H9 (cell line): ENCODE measurements at regions not wholly inside any gene's neighbourhood (a gene's known extent, or its start where the extent isn't known, plus 50 kb on each side); places are given as distances from the start of the nearest gene placed in this dataset.

ENCODE experiments used
- DNase-seq: peaks from one replicate; pipeline ENCODE4 v3.0.0-alpha.2; 2017
- H2AFZ ChIP-seq: one replicate; pipeline ENCODE4 v1.6.1; 2013; ENCODE audit warnings: mild to moderate bottlenecking, low read length, control low read depth, moderate library complexity
- H2AK5ac ChIP-seq: 2 replicates; pipeline ENCODE4 v1.6.1; 2013; ENCODE audit warnings: low read length, control low read depth, mixed read lengths; ENCODE audit not compliant: insufficient read length
- H2BK120ac ChIP-seq: one replicate; pipeline ENCODE4 v1.6.1; 2013; ENCODE audit warnings: low read depth, mild to moderate bottlenecking, low read length, control low read depth, inconsistent platforms; ENCODE audit not compliant: poor library complexity, severe bottlenecking
- H2BK12ac ChIP-seq: 2 replicates; pipeline ENCODE4 v1.6.1; 2013; ENCODE audit warnings: low read length, control low read depth, mixed read lengths, low read depth; ENCODE audit not compliant: insufficient read length
- H2BK15ac ChIP-seq: 2 replicates; pipeline ENCODE4 v1.6.1; 2013; ENCODE audit warnings: low read depth, low read length, control low read depth
- H2BK20ac ChIP-seq: one replicate; pipeline ENCODE4 v1.6.1; 2013; ENCODE audit warnings: low read depth, mild to moderate bottlenecking, low read length, control low read depth, inconsistent platforms; ENCODE audit not compliant: poor library complexity, severe bottlenecking
- H2BK5ac ChIP-seq: 2 replicates; pipeline ENCODE4 v1.6.1; 2013; ENCODE audit warnings: low read length, control low read depth, mixed read lengths; ENCODE audit not compliant: insufficient read length
- H3K14ac ChIP-seq: 2 replicates; pipeline ENCODE4 v1.6.1; 2013; ENCODE audit warnings: low read length, control low read depth; ENCODE audit not compliant: insufficient read depth
- H3K18ac ChIP-seq: 2 replicates; pipeline ENCODE4 v1.6.1; 2013; ENCODE audit warnings: low read depth, mild to moderate bottlenecking, mixed read lengths, low read length, control low read depth; ENCODE audit not compliant: insufficient read length
- H3K23ac ChIP-seq: 2 replicates; pipeline ENCODE4 v1.6.1; 2013; ENCODE audit warnings: low read length, control low read depth, mixed read lengths, low read depth; ENCODE audit not compliant: insufficient read length
- H3K23me2 ChIP-seq: 2 replicates; pipeline ENCODE4 v1.6.1; 2013; ENCODE audit warnings: low read depth, mild to moderate bottlenecking, mixed read lengths, low read length, control low read depth; ENCODE audit not compliant: insufficient read length, poor library complexity, severe bottlenecking
- H3K27ac ChIP-seq: 2 replicates; pipeline ENCODE4 v1.5.1; 2013; ENCODE audit warnings: low read length, control low read depth, mixed read lengths, low read depth; ENCODE audit not compliant: insufficient read length
- H3K27me3 ChIP-seq: 2 replicates; pipeline ENCODE4 v1.6.1; 2013; ENCODE audit warnings: low read length, control low read depth, inconsistent platforms; ENCODE audit not compliant: insufficient read depth
- H3K4ac ChIP-seq: 2 replicates; pipeline ENCODE4 v1.6.1; 2013; ENCODE audit warnings: low read depth, mild to moderate bottlenecking, control low read depth, inconsistent platforms, low read length, moderate library complexity
- H3K4me1 ChIP-seq: 2 replicates; pipeline ENCODE4 v1.6.1; 2013; ENCODE audit warnings: low read length, control low read depth, inconsistent platforms; ENCODE audit not compliant: insufficient read depth
- H3K4me2 ChIP-seq: 2 replicates; pipeline ENCODE4 v1.6.1; 2013; ENCODE audit warnings: low read length, control low read depth, mixed read lengths; ENCODE audit not compliant: insufficient read length, insufficient read depth
- H3K56ac ChIP-seq: 2 replicates; pipeline ENCODE4 v1.6.1; 2013; ENCODE audit warnings: low read depth, mild to moderate bottlenecking, mixed read lengths, low read length, control low read depth; ENCODE audit not compliant: insufficient read length
- H3K79me1 ChIP-seq: 2 replicates; pipeline ENCODE4 v1.6.1; 2013; ENCODE audit warnings: low read depth, mild to moderate bottlenecking, moderate library complexity, low read length, control low read depth, inconsistent platforms; ENCODE audit not compliant: insufficient read depth, poor library complexity, severe bottlenecking
- H3K79me2 ChIP-seq: 2 replicates; pipeline ENCODE4 v1.6.1; 2013; ENCODE audit warnings: low read length, control low read depth, inconsistent platforms; ENCODE audit not compliant: insufficient read depth
- H3K9ac ChIP-seq: 2 replicates; pipeline ENCODE4 v1.6.1; 2013; ENCODE audit warnings: low read length, control low read depth, mixed read lengths; ENCODE audit not compliant: insufficient read length; ENCODE audit errors: extremely low read depth
- H3K9me3 ChIP-seq: one replicate; pipeline ENCODE4 v1.6.1; 2013; ENCODE audit warnings: low read depth, low read length, inconsistent platforms; ENCODE audit not compliant: control insufficient read depth
- H3T11ph ChIP-seq: one replicate; pipeline ENCODE4 v1.6.1; 2013; ENCODE audit warnings: mild to moderate bottlenecking, low read length, control low read depth, inconsistent platforms
- H4K20me1 ChIP-seq: one replicate; pipeline ENCODE4 v1.6.1; 2013; ENCODE audit not compliant: control insufficient read depth, insufficient read length, insufficient read depth
- H4K5ac ChIP-seq: 2 replicates; pipeline ENCODE4 v1.6.1; 2013; ENCODE audit warnings: low read depth, mild to moderate bottlenecking, mixed read lengths, low read length, control low read depth; ENCODE audit not compliant: insufficient read length
- H4K8ac ChIP-seq: replicated peaks from 2 replicates; pipeline ENCODE4 v1.6.1; 2013; ENCODE audit warnings: low read length, control low read depth, mixed read lengths, low read depth; ENCODE audit not compliant: insufficient read length
- H4K91ac ChIP-seq: 2 replicates; pipeline ENCODE4 v1.6.1; 2013; ENCODE audit warnings: low read depth, mild to moderate bottlenecking, moderate library complexity, mixed read lengths, low read length, control low read depth; ENCODE audit not compliant: insufficient read length
- H3K27ac Mint-ChIP-seq, 3 experiments: 2 replicates in 2 of 3; 3 replicates in 1 of 3; pipeline ENCODE4 v1.8.0; 2020 to 2021; ENCODE audit warnings: mixed read lengths in 3 of 3, mild to moderate bottlenecking in 1 of 3, moderate library complexity in 1 of 3
- H3K27me3 Mint-ChIP-seq: 2 replicates; pipeline ENCODE4 v1.8.0; 2021; ENCODE audit warnings: low read depth, mild to moderate bottlenecking, moderate library complexity, mixed read lengths
- H3K36me3 Mint-ChIP-seq, 3 experiments: 2 replicates in 2 of 3; 3 replicates in 1 of 3; pipeline ENCODE4 v1.8.0; 2020 to 2021; ENCODE audit warnings: low read depth in 3 of 3, mixed read lengths in 3 of 3; ENCODE audit not compliant: insufficient read depth in 1 of 3
- H3K4me1 Mint-ChIP-seq, 2 experiments: 2 replicates each; pipeline ENCODE4 v1.8.0; 2020; ENCODE audit warnings: mixed read lengths in 2 of 2
- H3K4me3 Mint-ChIP-seq, 2 experiments: 2 replicates in 1 of 2; 3 replicates in 1 of 2; pipeline ENCODE4 v1.8.0; 2020 to 2021; ENCODE audit warnings: mild to moderate bottlenecking in 2 of 2, mixed read lengths in 2 of 2, moderate library complexity in 1 of 2
- H3K9me3 Mint-ChIP-seq, 2 experiments: 2 replicates in 1 of 2; 3 replicates in 1 of 2; pipeline ENCODE4 v1.8.0; 2020; ENCODE audit warnings: mild to moderate bottlenecking in 2 of 2, mixed read lengths in 2 of 2, moderate library complexity in 1 of 2
- TF ChIP-seq, protein P1 (sequence below): fragments of 200-600 bp; sonication (generic); conservative IDR thresholded peaks from 3 replicates; pipeline ENCODE4 v1.8.0; 2021; ENCODE audit warnings: antibody characterized with exemption, mild to moderate bottlenecking

DNA sequence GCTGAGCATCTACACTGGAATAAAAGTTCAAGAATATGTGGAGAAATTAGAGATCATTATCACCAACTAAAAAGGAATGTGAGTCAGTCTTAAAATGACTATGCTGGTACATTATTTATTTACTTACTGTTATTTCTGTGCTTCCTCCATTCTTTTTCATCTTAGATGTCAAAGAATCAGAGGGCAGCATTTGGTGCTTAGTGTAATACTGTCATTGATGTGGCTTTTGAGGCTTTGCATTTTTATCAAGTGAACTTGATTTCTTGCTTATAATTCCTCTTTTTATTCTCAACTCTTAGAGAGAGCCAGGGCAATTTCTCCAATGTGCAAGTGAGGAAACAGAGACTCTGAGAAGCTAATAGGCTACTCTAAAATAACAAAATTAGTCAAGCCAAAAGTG, 163.7 kb upstream of the TRPC7 start:
- Histone ChIP-seq H4K5ac (no peak overlapping the region), H3K4me1 (no peaks in the 10 kb centered on the region), H3K9me3 (no peaks in the 10 kb centered on the region), H3K14ac (no peak overlapping the region), H4K8ac (no peak overlapping the region), H3K79me2 (no peaks in the 10 kb centered on the region), H3K4me2 (no peak overlapping the region), H2BK120ac (no peak overlapping the region), H3K79me1 (no peaks in the 10 kb centered on the region), H3K56ac (no peak overlapping the region), H3T11ph (no peak overlapping the region), H2BK15ac (no peak overlapping the region), H4K91ac (no peak overlapping the region), H3K18ac (no peak overlapping the region), H2BK20ac (no peak overlapping the region), H2AK5ac (no peak overlapping the region), H2BK12ac (no peak overlapping the region), H3K27me3 (no peaks in the 10 kb centered on the region), H3K27ac (no peak overlapping the region), H4K20me1 (no peaks in the 10 kb centered on the region), H2AFZ (no peak overlapping the region), H3K4ac (no peak overlapping the region), H2BK5ac (no peak overlapping the region), H3K23ac (no peak overlapping the region), H3K23me2 (no peaks in the 10 kb centered on the region), H3K9ac (no peak overlapping the region)
- Mint-ChIP-seq H3K27me3 (no peaks in the 10 kb centered on the region), H3K27ac (no peak overlapping the region), H3K9me3 (no peaks in the 10 kb centered on the region; a peak in 1 of 5 replicates), H3K36me3 (no peaks in the 10 kb centered on the region), H3K4me3 (no peak overlapping the region), H3K4me1 (peaks cover 0 to 12% of the 10 kb centered on the region in 2 experiments; a peak in 2 of 4 replicates)
- no peak for DNase-seq
- TF ChIP-seq, protein P1, sequence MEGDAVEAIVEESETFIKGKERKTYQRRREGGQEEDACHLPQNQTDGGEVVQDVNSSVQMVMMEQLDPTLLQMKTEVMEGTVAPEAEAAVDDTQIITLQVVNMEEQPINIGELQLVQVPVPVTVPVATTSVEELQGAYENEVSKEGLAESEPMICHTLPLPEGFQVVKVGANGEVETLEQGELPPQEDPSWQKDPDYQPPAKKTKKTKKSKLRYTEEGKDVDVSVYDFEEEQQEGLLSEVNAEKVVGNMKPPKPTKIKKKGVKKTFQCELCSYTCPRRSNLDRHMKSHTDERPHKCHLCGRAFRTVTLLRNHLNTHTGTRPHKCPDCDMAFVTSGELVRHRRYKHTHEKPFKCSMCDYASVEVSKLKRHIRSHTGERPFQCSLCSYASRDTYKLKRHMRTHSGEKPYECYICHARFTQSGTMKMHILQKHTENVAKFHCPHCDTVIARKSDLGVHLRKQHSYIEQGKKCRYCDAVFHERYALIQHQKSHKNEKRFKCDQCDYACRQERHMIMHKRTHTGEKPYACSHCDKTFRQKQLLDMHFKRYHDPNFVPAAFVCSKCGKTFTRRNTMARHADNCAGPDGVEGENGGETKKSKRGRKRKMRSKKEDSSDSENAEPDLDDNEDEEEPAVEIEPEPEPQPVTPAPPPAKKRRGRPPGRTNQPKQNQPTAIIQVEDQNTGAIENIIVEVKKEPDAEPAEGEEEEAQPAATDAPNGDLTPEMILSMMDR: no peak
